B cell (primary cell): ENCODE measurements at regions not wholly inside any gene's neighbourhood (a gene's known extent, or its start where the extent isn't known, plus 50 kb on each side); places are given as distances from the start of the nearest gene placed in this dataset.

Source experiments
- ATAC-seq: fragments of 200-7000 bp; cut with Tn5 transposase; one replicate; pipeline ENCODE4 v1.10.0; 2021; ENCODE audit warnings: low read depth, mild to moderate bottlenecking, moderate number of reproducible peaks, moderate library complexity
- CTCF ChIA-PET: fragments of 350-600 bp; sonication (Branson Sonifier 250); formaldehyde crosslinking; loops from one replicate; lab custom pipeline; 2021; ENCODE audit warnings: antibody characterized with exemption, inconsistent platforms; lab: Charles Lee
- POLR2A ChIA-PET: fragments of 350-600 bp; sonication (Branson Sonifier 250); formaldehyde crosslinking; loops from one replicate; lab custom pipeline; 2021; ENCODE audit warnings: antibody characterized with exemption; lab: Charles Lee
- DNase-seq: peaks from one replicate; pipeline ENCODE4 v3.0.0; 2013
- H2AFZ ChIP-seq: 2 replicates; pipeline ENCODE4 v1.6.1; 2012; ENCODE audit warnings: mild to moderate bottlenecking, low read depth, low read length; ENCODE audit not compliant: insufficient read depth, poor library complexity, severe bottlenecking
- H3K27ac ChIP-seq, 2 donors: 1 replicate in 1 of 2; 2 replicates in 1 of 2; pipeline ENCODE4 v1.5.1; 2012 to 2013; ENCODE audit warnings: low read length in 2 of 2, mild to moderate bottlenecking in 2 of 2, moderate library complexity in 1 of 2
- H3K27me3 ChIP-seq, 4 experiments: fragments of 200-600 bp in 1 of 4; sonication (generic) in 1 of 4; replicated peaks in 1 of 4; 1 replicate in 2 of 4; 2 replicates in 2 of 4; pipeline versions ENCODE4 v1.6.1 to v1.7.0; 2013 to 2016; ENCODE audit warnings: low read length in 3 of 4, mild to moderate bottlenecking in 2 of 4, mixed read lengths in 1 of 4, moderate library complexity in 1 of 4; ENCODE audit not compliant: insufficient read depth in 4 of 4, control insufficient read depth in 3 of 4; ENCODE audit errors: control extremely low read depth in 1 of 4
- H3K36me3 ChIP-seq, 2 experiments: replicated peaks in 1 of 2; 1 replicate in 1 of 2; 2 replicates in 1 of 2; pipeline versions ENCODE4 v1.6.1 to v1.7.1; 2013; ENCODE audit warnings: low read length in 1 of 2; ENCODE audit not compliant: insufficient read depth in 2 of 2, control insufficient read depth in 1 of 2; ENCODE audit errors: control extremely low read depth in 1 of 2, extremely low read depth in 1 of 2
- H3K4me1 ChIP-seq, 2 donors: fragments of 200-600 bp in 1 of 2; sonication (generic) in 1 of 2; 1 replicate in 1 of 2; 2 replicates in 1 of 2; pipeline versions ENCODE4 v1.5.1 to v1.6.1; 2013 to 2017; ENCODE audit warnings: low read length in 2 of 2; ENCODE audit not compliant: control insufficient read depth in 2 of 2, insufficient read depth in 2 of 2
- H3K4me2 ChIP-seq: replicated peaks from 2 replicates; pipeline ENCODE3; 2012; ENCODE audit warnings: mild to moderate bottlenecking, low read depth, low read length; ENCODE audit not compliant: poor library complexity, severe bottlenecking
- H3K4me3 ChIP-seq, 5 experiments: fragments of 200-600 bp in 1 of 5; sonication (generic) in 1 of 5; 1 replicate in 3 of 5; 2 replicates in 2 of 5; pipeline versions ENCODE4 v1.5.1 to v1.7.0; 2011 to 2016; ENCODE audit warnings: low read length in 4 of 5, mild to moderate bottlenecking in 4 of 5, low read depth in 2 of 5, control low read depth in 1 of 5, moderate library complexity in 1 of 5; ENCODE audit not compliant: insufficient read depth in 1 of 5; ENCODE audit errors: control extremely low read depth in 1 of 5, extremely low read depth in 1 of 5
- H3K79me2 ChIP-seq: fragments of 200-600 bp; sonication (generic); one replicate; pipeline ENCODE4 v1.6.0; 2016; ENCODE audit warnings: low read length; ENCODE audit not compliant: control insufficient read depth, insufficient read depth
- H3K9ac ChIP-seq: fragments of 200-600 bp; sonication (generic); 2 replicates; pipeline ENCODE4 v1.6.1; 2017; ENCODE audit warnings: mild to moderate bottlenecking, low read length, moderate library complexity
- H3K9me3 ChIP-seq, 3 donors: one replicate each; pipeline versions ENCODE4 v1.6.1 to v1.7.1; 2013; ENCODE audit warnings: low read length in 2 of 3; ENCODE audit not compliant: control insufficient read depth in 2 of 3, insufficient read depth in 1 of 3; ENCODE audit errors: control extremely low read depth in 1 of 3
- H4K20me1 ChIP-seq: 2 replicates; pipeline ENCODE4 v1.6.0; 2012; ENCODE audit warnings: mild to moderate bottlenecking, low read length; ENCODE audit not compliant: insufficient read depth, control insufficient read depth, poor library complexity, severe bottlenecking
- H3K27ac Mint-ChIP-seq: one replicate; pipeline ENCODE4 v1.8.0; 2021; ENCODE audit warnings: mixed read lengths
- H3K27me3 Mint-ChIP-seq: one replicate; pipeline ENCODE4 v1.8.0; 2021; ENCODE audit warnings: mixed read lengths
- H3K4me1 Mint-ChIP-seq: one replicate; pipeline ENCODE4 v1.8.0; 2021; ENCODE audit warnings: mixed read lengths
- H3K4me3 Mint-ChIP-seq: one replicate; pipeline ENCODE4 v1.8.0; 2021; ENCODE audit warnings: mixed read lengths
- H3K9me3 Mint-ChIP-seq: one replicate; pipeline ENCODE4 v1.8.0; 2022; ENCODE audit warnings: mixed read lengths; ENCODE audit not compliant: insufficient read depth
- CTCF ChIP-seq: fragments of 200-600 bp; IDR thresholded peaks from one replicate; pipeline ENCODE4 v1.8.0; 2022; ENCODE audit warnings: antibody characterized with exemption, mild to moderate bottlenecking
- EZH2 ChIP-seq: IDR thresholded peaks from 2 replicates; pipeline ENCODE4 v1.6.1; 2012; ENCODE audit warnings: borderline replicate concordance, low read depth, mild to moderate bottlenecking, moderate library complexity, low read length; ENCODE audit not compliant: insufficient read depth, poor library complexity, severe bottlenecking
- WGBS: methylation state at CpG from one replicate; pipeline ENCODE4 v1.1.5; 2013; ENCODE audit warnings: missing lambda C conversion rate; ENCODE audit not compliant: insufficient coverage; 5-methylcytosine and 5-hydroxymethylcytosine counted together
- intact Hi-C: fragments of 100-400 bp; cut with micrococcal nuclease; formaldehyde crosslinking; loops from one replicate; pipeline ENCODE4 v1.10.0; 2022

- ChIA-PET CTCF (no interaction called here), POLR2A (no interaction called here)
- no peak overlapping the region for H3K4me3 ChIP-seq
- no peaks in the 10 kb centered on the region for H3K27me3 Mint-ChIP-seq
- H3K4me3 Mint-ChIP-seq, result no peak overlapping the region
- no peak for DNase-seq
- no peaks in the 10 kb centered on the region for H3K79me2 ChIP-seq
- no peak overlapping the region for H3K27ac ChIP-seq
- no peaks in the 10 kb centered on the region for H3K4me1 ChIP-seq
- no peaks in the 10 kb centered on the region for H3K36me3 ChIP-seq
- no peaks in the 10 kb centered on the region for H3K4me1 Mint-ChIP-seq
- H3K27ac Mint-ChIP-seq, result no peak overlapping the region
- peaks cover 0 to 14% (median 0%) of the 10 kb centered on the region in 3 donors for H3K9me3 ChIP-seq
- no peak for ATAC-seq
- intact Hi-C loops, result no loop called here
- H3K27me3 ChIP-seq, result no peaks in the 10 kb centered on the region
- WGBS, result 64% methylated on average over 3 of the region's 6 CpGs
- H3K4me2 ChIP-seq, result no peak overlapping the region
- no peak overlapping the region for H3K9ac ChIP-seq
- no peak for TF ChIP-seq EZH2
- TF ChIP-seq CTCF, result no peak
- H4K20me1 ChIP-seq, result no peaks in the 10 kb centered on the region
- no peak overlapping the region for H2AFZ ChIP-seq
- no peaks in the 10 kb centered on the region for H3K9me3 Mint-ChIP-seq
Measured at GRCh38 chr10:43857206-43857930, 208.7 kb upstream of the ZNF32 start.

GRCh38 chr10:43856299-43856698 lies 207.6 kb upstream of the ZNF32 start:
- H3K9me3 Mint-ChIP-seq, result no peaks in the 10 kb centered on the region
- no peak overlapping the region for H3K4me3 Mint-ChIP-seq
- Histone ChIP-seq H4K20me1 (no peaks in the 10 kb centered on the region), H3K27me3 (no peaks in the 10 kb centered on the region), H3K9me3 (peaks cover 0 to 14% (median 0%) of the 10 kb centered on the region in 3 donors), H3K4me1 (no peaks in the 10 kb centered on the region), H3K4me3 (no peak overlapping the region), H3K36me3 (no peaks in the 10 kb centered on the region), H3K9ac (no peak overlapping the region), H3K79me2 (no peaks in the 10 kb centered on the region), H2AFZ (no peak overlapping the region), H3K27ac (no peak overlapping the region), H3K4me2 (no peak overlapping the region)
- POLR2A ChIA-PET, result no interaction called here
- H3K4me1 Mint-ChIP-seq, result no peaks in the 10 kb centered on the region
- 100% methylated on average over 4 of the region's 5 CpGs for WGBS
- H3K27me3 Mint-ChIP-seq, result no peaks in the 10 kb centered on the region
- TF ChIP-seq CTCF (no peak), EZH2 (no peak)
- ATAC-seq (no peak), DNase-seq (no peak)
- H3K27ac Mint-ChIP-seq, result no peak overlapping the region
- CTCF ChIA-PET, result no interaction called here
- intact Hi-C loops, result no loop called here
